H9 (cell line): ENCODE measurements at regions not wholly inside any gene's neighbourhood (a gene's known extent, or its start where the extent isn't known, plus 50 kb on each side); places are given as distances from the start of the nearest gene placed in this dataset.

Experiments used
- DNase-seq: peaks from one replicate; pipeline ENCODE4 v3.0.0-alpha.2; 2017
- H2AFZ ChIP-seq: one replicate; pipeline ENCODE4 v1.6.1; 2013; ENCODE audit warnings: mild to moderate bottlenecking, low read length, control low read depth, moderate library complexity
- H2AK5ac ChIP-seq: 2 replicates; pipeline ENCODE4 v1.6.1; 2013; ENCODE audit warnings: low read length, control low read depth, mixed read lengths; ENCODE audit not compliant: insufficient read length
- H2BK120ac ChIP-seq: one replicate; pipeline ENCODE4 v1.6.1; 2013; ENCODE audit warnings: low read depth, mild to moderate bottlenecking, low read length, control low read depth, inconsistent platforms; ENCODE audit not compliant: poor library complexity, severe bottlenecking
- H2BK12ac ChIP-seq: 2 replicates; pipeline ENCODE4 v1.6.1; 2013; ENCODE audit warnings: low read length, control low read depth, mixed read lengths, low read depth; ENCODE audit not compliant: insufficient read length
- H2BK15ac ChIP-seq: 2 replicates; pipeline ENCODE4 v1.6.1; 2013; ENCODE audit warnings: low read depth, low read length, control low read depth
- H2BK20ac ChIP-seq: one replicate; pipeline ENCODE4 v1.6.1; 2013; ENCODE audit warnings: low read depth, mild to moderate bottlenecking, low read length, control low read depth, inconsistent platforms; ENCODE audit not compliant: poor library complexity, severe bottlenecking
- H2BK5ac ChIP-seq: 2 replicates; pipeline ENCODE4 v1.6.1; 2013; ENCODE audit warnings: low read length, control low read depth, mixed read lengths; ENCODE audit not compliant: insufficient read length
- H3K14ac ChIP-seq: 2 replicates; pipeline ENCODE4 v1.6.1; 2013; ENCODE audit warnings: low read length, control low read depth; ENCODE audit not compliant: insufficient read depth
- H3K18ac ChIP-seq: 2 replicates; pipeline ENCODE4 v1.6.1; 2013; ENCODE audit warnings: low read depth, mild to moderate bottlenecking, mixed read lengths, low read length, control low read depth; ENCODE audit not compliant: insufficient read length
- H3K23ac ChIP-seq: 2 replicates; pipeline ENCODE4 v1.6.1; 2013; ENCODE audit warnings: low read length, control low read depth, mixed read lengths, low read depth; ENCODE audit not compliant: insufficient read length
- H3K23me2 ChIP-seq: 2 replicates; pipeline ENCODE4 v1.6.1; 2013; ENCODE audit warnings: low read depth, mild to moderate bottlenecking, mixed read lengths, low read length, control low read depth; ENCODE audit not compliant: insufficient read length, poor library complexity, severe bottlenecking
- H3K27ac ChIP-seq: 2 replicates; pipeline ENCODE4 v1.5.1; 2013; ENCODE audit warnings: low read length, control low read depth, mixed read lengths, low read depth; ENCODE audit not compliant: insufficient read length
- H3K27me3 ChIP-seq: 2 replicates; pipeline ENCODE4 v1.6.1; 2013; ENCODE audit warnings: low read length, control low read depth, inconsistent platforms; ENCODE audit not compliant: insufficient read depth
- H3K4ac ChIP-seq: 2 replicates; pipeline ENCODE4 v1.6.1; 2013; ENCODE audit warnings: low read depth, mild to moderate bottlenecking, control low read depth, inconsistent platforms, low read length, moderate library complexity
- H3K4me1 ChIP-seq: 2 replicates; pipeline ENCODE4 v1.6.1; 2013; ENCODE audit warnings: low read length, control low read depth, inconsistent platforms; ENCODE audit not compliant: insufficient read depth
- H3K4me2 ChIP-seq: 2 replicates; pipeline ENCODE4 v1.6.1; 2013; ENCODE audit warnings: low read length, control low read depth, mixed read lengths; ENCODE audit not compliant: insufficient read length, insufficient read depth
- H3K56ac ChIP-seq: 2 replicates; pipeline ENCODE4 v1.6.1; 2013; ENCODE audit warnings: low read depth, mild to moderate bottlenecking, mixed read lengths, low read length, control low read depth; ENCODE audit not compliant: insufficient read length
- H3K79me1 ChIP-seq: 2 replicates; pipeline ENCODE4 v1.6.1; 2013; ENCODE audit warnings: low read depth, mild to moderate bottlenecking, moderate library complexity, low read length, control low read depth, inconsistent platforms; ENCODE audit not compliant: insufficient read depth, poor library complexity, severe bottlenecking
- H3K79me2 ChIP-seq: 2 replicates; pipeline ENCODE4 v1.6.1; 2013; ENCODE audit warnings: low read length, control low read depth, inconsistent platforms; ENCODE audit not compliant: insufficient read depth
- H3K9ac ChIP-seq: 2 replicates; pipeline ENCODE4 v1.6.1; 2013; ENCODE audit warnings: low read length, control low read depth, mixed read lengths; ENCODE audit not compliant: insufficient read length; ENCODE audit errors: extremely low read depth
- H3K9me3 ChIP-seq: one replicate; pipeline ENCODE4 v1.6.1; 2013; ENCODE audit warnings: low read depth, low read length, inconsistent platforms; ENCODE audit not compliant: control insufficient read depth
- H3T11ph ChIP-seq: one replicate; pipeline ENCODE4 v1.6.1; 2013; ENCODE audit warnings: mild to moderate bottlenecking, low read length, control low read depth, inconsistent platforms
- H4K20me1 ChIP-seq: one replicate; pipeline ENCODE4 v1.6.1; 2013; ENCODE audit not compliant: control insufficient read depth, insufficient read length, insufficient read depth
- H4K5ac ChIP-seq: 2 replicates; pipeline ENCODE4 v1.6.1; 2013; ENCODE audit warnings: low read depth, mild to moderate bottlenecking, mixed read lengths, low read length, control low read depth; ENCODE audit not compliant: insufficient read length
- H4K8ac ChIP-seq: replicated peaks from 2 replicates; pipeline ENCODE4 v1.6.1; 2013; ENCODE audit warnings: low read length, control low read depth, mixed read lengths, low read depth; ENCODE audit not compliant: insufficient read length
- H4K91ac ChIP-seq: 2 replicates; pipeline ENCODE4 v1.6.1; 2013; ENCODE audit warnings: low read depth, mild to moderate bottlenecking, moderate library complexity, mixed read lengths, low read length, control low read depth; ENCODE audit not compliant: insufficient read length
- H3K27ac Mint-ChIP-seq, 3 experiments: 2 replicates in 2 of 3; 3 replicates in 1 of 3; pipeline ENCODE4 v1.8.0; 2020 to 2021; ENCODE audit warnings: mixed read lengths in 3 of 3, mild to moderate bottlenecking in 1 of 3, moderate library complexity in 1 of 3
- H3K27me3 Mint-ChIP-seq: 2 replicates; pipeline ENCODE4 v1.8.0; 2021; ENCODE audit warnings: low read depth, mild to moderate bottlenecking, moderate library complexity, mixed read lengths
- H3K36me3 Mint-ChIP-seq, 3 experiments: 2 replicates in 2 of 3; 3 replicates in 1 of 3; pipeline ENCODE4 v1.8.0; 2020 to 2021; ENCODE audit warnings: low read depth in 3 of 3, mixed read lengths in 3 of 3; ENCODE audit not compliant: insufficient read depth in 1 of 3
- H3K4me1 Mint-ChIP-seq, 2 experiments: 2 replicates each; pipeline ENCODE4 v1.8.0; 2020; ENCODE audit warnings: mixed read lengths in 2 of 2
- H3K4me3 Mint-ChIP-seq, 2 experiments: 2 replicates in 1 of 2; 3 replicates in 1 of 2; pipeline ENCODE4 v1.8.0; 2020 to 2021; ENCODE audit warnings: mild to moderate bottlenecking in 2 of 2, mixed read lengths in 2 of 2, moderate library complexity in 1 of 2
- H3K9me3 Mint-ChIP-seq, 2 experiments: 2 replicates in 1 of 2; 3 replicates in 1 of 2; pipeline ENCODE4 v1.8.0; 2020; ENCODE audit warnings: mild to moderate bottlenecking in 2 of 2, mixed read lengths in 2 of 2, moderate library complexity in 1 of 2
- WGBS: extraction: QIAGEN DNeasy Blood & Tissue Kit; methylation state at CpG from one replicate; pipeline ENCODE4 v1.1.7; 2013; ENCODE audit warnings: missing lambda C conversion rate, low lambda C conversion rate, mixed read lengths; ENCODE audit not compliant: insufficient read length; ENCODE audit errors: extremely low coverage; 5-methylcytosine and 5-hydroxymethylcytosine counted together
- TF ChIP-seq, protein P1 (sequence below): fragments of 200-600 bp; sonication (generic); conservative IDR thresholded peaks from 3 replicates; pipeline ENCODE4 v1.8.0; 2021; ENCODE audit warnings: antibody characterized with exemption, mild to moderate bottlenecking

- Histone ChIP-seq H3K23ac (no peak overlapping the region), H2BK120ac (no peak overlapping the region), H3K18ac (no peak overlapping the region), H4K8ac (no peak overlapping the region), H3K27me3 (no peaks in the 10 kb centered on the region), H3K27ac (no peak overlapping the region), H3K23me2 (no peaks in the 10 kb centered on the region), H2AFZ (no peak overlapping the region), H2BK12ac (no peak overlapping the region), H3K14ac (no peak overlapping the region), H2BK15ac (no peak overlapping the region), H3K79me2 (no peaks in the 10 kb centered on the region), H2AK5ac (no peak overlapping the region), H3K4me2 (no peak overlapping the region), H3K4ac (no peak overlapping the region), H3K56ac (no peak overlapping the region), H4K5ac (no peak overlapping the region), H3K9ac (no peak overlapping the region), H3T11ph (no peak overlapping the region), H3K4me1 (no peaks in the 10 kb centered on the region; the same call in 1 of the 2 replicates), H4K20me1 (no peaks in the 10 kb centered on the region), H3K9me3 (no peaks in the 10 kb centered on the region), H4K91ac (no peak overlapping the region), H3K79me1 (no peaks in the 10 kb centered on the region), H2BK5ac (no peak overlapping the region), H2BK20ac (no peak overlapping the region)
- DNase-seq = no peak
- no peaks in the 10 kb centered on the region for H3K27me3 Mint-ChIP-seq
- TF ChIP-seq, protein P1, sequence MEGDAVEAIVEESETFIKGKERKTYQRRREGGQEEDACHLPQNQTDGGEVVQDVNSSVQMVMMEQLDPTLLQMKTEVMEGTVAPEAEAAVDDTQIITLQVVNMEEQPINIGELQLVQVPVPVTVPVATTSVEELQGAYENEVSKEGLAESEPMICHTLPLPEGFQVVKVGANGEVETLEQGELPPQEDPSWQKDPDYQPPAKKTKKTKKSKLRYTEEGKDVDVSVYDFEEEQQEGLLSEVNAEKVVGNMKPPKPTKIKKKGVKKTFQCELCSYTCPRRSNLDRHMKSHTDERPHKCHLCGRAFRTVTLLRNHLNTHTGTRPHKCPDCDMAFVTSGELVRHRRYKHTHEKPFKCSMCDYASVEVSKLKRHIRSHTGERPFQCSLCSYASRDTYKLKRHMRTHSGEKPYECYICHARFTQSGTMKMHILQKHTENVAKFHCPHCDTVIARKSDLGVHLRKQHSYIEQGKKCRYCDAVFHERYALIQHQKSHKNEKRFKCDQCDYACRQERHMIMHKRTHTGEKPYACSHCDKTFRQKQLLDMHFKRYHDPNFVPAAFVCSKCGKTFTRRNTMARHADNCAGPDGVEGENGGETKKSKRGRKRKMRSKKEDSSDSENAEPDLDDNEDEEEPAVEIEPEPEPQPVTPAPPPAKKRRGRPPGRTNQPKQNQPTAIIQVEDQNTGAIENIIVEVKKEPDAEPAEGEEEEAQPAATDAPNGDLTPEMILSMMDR = no peak
- H3K9me3 Mint-ChIP-seq = no peaks in the 10 kb centered on the region
- H3K4me3 Mint-ChIP-seq = no peak overlapping the region
- peaks cover 0 to 4% of the 10 kb centered on the region in 2 experiments; a peak in 1 of 4 replicates for H3K4me1 Mint-ChIP-seq
- WGBS = no CpG with 5 or more reads among the region's 2 CpGs
- H3K27ac Mint-ChIP-seq = no peak overlapping the region
- peaks cover 0 to 3% (median 0%) of the 10 kb centered on the region in 3 experiments; a peak in 2 of 7 replicates for H3K36me3 Mint-ChIP-seq
Measured at GRCh38 chr10:10311966-10312365, 705.7 kb upstream of the CELF2 start.
